ACC112 (cell line): ENCODE measurements at regions not wholly inside any gene's neighbourhood (a gene's known extent, or its start where the extent isn't known, plus 50 kb on each side); places are given as distances from the start of the nearest gene placed in this dataset.
A peak's percentile ranks its signal among the peaks of the same experiment; 100 is the strongest.

Experiments
- H2AFZ ChIP-seq: fragments of 200-600 bp; sonication (generic); one replicate; pipeline ENCODE4 v1.6.0; 2017; ENCODE audit warnings: antibody characterized with exemption, low read length; ENCODE audit not compliant: unreplicated experiment
- H3K27ac ChIP-seq: fragments of 200-600 bp; sonication (generic); 2 replicates; pipeline ENCODE4 v1.5.1; 2014; ENCODE audit warnings: low read depth, mild to moderate bottlenecking, antibody characterized with exemption, low read length, moderate library complexity
- H3K27me3 ChIP-seq: fragments of 200-600 bp; sonication (generic); 2 replicates; pipeline ENCODE4 v1.6.1; 2014; ENCODE audit warnings: mild to moderate bottlenecking, antibody characterized with exemption, low read length, moderate library complexity, mixed read lengths; ENCODE audit not compliant: insufficient read depth
- H3K36me3 ChIP-seq: fragments of 200-600 bp; sonication (generic); 2 replicates; pipeline ENCODE4 v1.6.1; 2016; ENCODE audit warnings: mild to moderate bottlenecking, antibody characterized with exemption, low read length, moderate library complexity, mixed read lengths; ENCODE audit not compliant: insufficient read depth
- H3K4me1 ChIP-seq: fragments of 200-600 bp; sonication (generic); one replicate; pipeline ENCODE4 v1.6.1; 2016; ENCODE audit warnings: low read length, mixed read lengths; ENCODE audit not compliant: insufficient read depth, unreplicated experiment, control insufficient read depth
- H3K4me3 ChIP-seq: fragments of 200-600 bp; sonication (generic); 2 replicates; pipeline ENCODE4 v1.5.1; 2014; ENCODE audit warnings: mild to moderate bottlenecking, low read depth, low read length
- H3K79me2 ChIP-seq: fragments of 200-600 bp; sonication (generic); one replicate; pipeline ENCODE4 v1.6.0; 2016; ENCODE audit warnings: low read length; ENCODE audit not compliant: control insufficient read depth, unreplicated experiment, insufficient read depth

GRCh38 chr14:21939836-21940235, 266.2 kb upstream of the OR4E1 start:
- no peaks in the 10 kb centered on the region for H3K36me3 ChIP-seq
- H3K4me3 ChIP-seq: no peak overlapping the region
- no peak overlapping the region for H2AFZ ChIP-seq
- no peaks in the 10 kb centered on the region for H3K4me1 ChIP-seq
- H3K79me2 ChIP-seq: no peaks in the 10 kb centered on the region
- H3K27me3 ChIP-seq: peaks cover 73% of the 10 kb centered on the region
- H3K27ac ChIP-seq: no peak overlapping the region

GRCh38 chr14:21937996-21938395, 264.4 kb upstream of the OR4E1 start:
- Histone ChIP-seq H3K4me3 (no peak overlapping the region), H3K36me3 (no peaks in the 10 kb centered on the region), H2AFZ (no peak overlapping the region), H3K4me1 (no peaks in the 10 kb centered on the region), H3K27ac (no peak overlapping the region), H3K79me2 (no peaks in the 10 kb centered on the region), H3K27me3 (peaks cover 70% of the 10 kb centered on the region)

GRCh38 chr14:21933681-21934080, 260.1 kb upstream of the OR4E1 start:
- no peaks in the 10 kb centered on the region for H3K79me2 ChIP-seq
- H3K27me3 ChIP-seq: peaks cover 66% of the 10 kb centered on the region
- no peak overlapping the region for H3K27ac ChIP-seq
- no peaks in the 10 kb centered on the region for H3K4me1 ChIP-seq
- no peaks in the 10 kb centered on the region for H3K36me3 ChIP-seq
- H3K4me3 ChIP-seq: no peak overlapping the region
- H2AFZ ChIP-seq: no peak overlapping the region

GRCh38 chr14:21924479-21924878, 250.9 kb upstream of the OR4E1 start:
- Histone ChIP-seq H3K4me3 (no peak overlapping the region), H3K27me3 (peaks cover 55% of the 10 kb centered on the region), H3K36me3 (no peaks in the 10 kb centered on the region), H3K27ac (no peak overlapping the region), H3K79me2 (no peaks in the 10 kb centered on the region), H2AFZ (no peak overlapping the region), H3K4me1 (no peaks in the 10 kb centered on the region)

- Histone ChIP-seq H3K79me2 (no peaks in the 10 kb centered on the region), H3K36me3 (no peaks in the 10 kb centered on the region), H2AFZ (no peak overlapping the region), H3K4me3 (no peak overlapping the region), H3K4me1 (no peaks in the 10 kb centered on the region), H3K27me3 (peaks cover 55% of the 10 kb centered on the region), H3K27ac (no peak overlapping the region)
Observed at GRCh38 chr14:21923820-21924219, 250.2 kb upstream of the OR4E1 start.

GRCh38 chr14:21921453-21921852, 247.8 kb upstream of the OR4E1 start:
- Histone ChIP-seq H3K36me3 (no peaks in the 10 kb centered on the region), H3K4me3 (no peak overlapping the region), H3K27me3 (peaks cover 50% of the 10 kb centered on the region), H3K4me1 (peaks cover 11% of the 10 kb centered on the region), H3K79me2 (no peaks in the 10 kb centered on the region), H3K27ac (no peak overlapping the region), H2AFZ (no peak overlapping the region)

GRCh38 chr14:21917699-21918436, 244.2 kb upstream of the OR4E1 start:
- H3K27me3 ChIP-seq: peaks cover 20% of the 10 kb centered on the region
- H3K4me1 ChIP-seq: peaks cover 22% of the 10 kb centered on the region
- no peaks in the 10 kb centered on the region for H3K36me3 ChIP-seq
- no peaks in the 10 kb centered on the region for H3K79me2 ChIP-seq
- H2AFZ ChIP-seq: peak overlapping the region; percentile 56
- H3K27ac ChIP-seq: no peak overlapping the region
- H3K4me3 ChIP-seq: peak overlapping the region; percentile 61

GRCh38 chr14:21915826-21916225, 242.2 kb upstream of the OR4E1 start:
- H3K27me3 ChIP-seq: peaks cover 18% of the 10 kb centered on the region
- no peaks in the 10 kb centered on the region for H3K79me2 ChIP-seq
- no peak overlapping the region for H2AFZ ChIP-seq
- no peak overlapping the region for H3K4me3 ChIP-seq
- H3K4me1 ChIP-seq: peaks cover 22% of the 10 kb centered on the region
- H3K27ac ChIP-seq: no peak overlapping the region
- H3K36me3 ChIP-seq: no peaks in the 10 kb centered on the region

- H2AFZ ChIP-seq: no peak overlapping the region
- H3K4me1 ChIP-seq: peaks cover 22% of the 10 kb centered on the region
- no peak overlapping the region for H3K4me3 ChIP-seq
- H3K79me2 ChIP-seq: no peaks in the 10 kb centered on the region
- no peak overlapping the region for H3K27ac ChIP-seq
- H3K27me3 ChIP-seq: peaks cover 35% of the 10 kb centered on the region
- H3K36me3 ChIP-seq: no peaks in the 10 kb centered on the region
Observed at GRCh38 chr14:21913759-21914158, 240.1 kb upstream of the OR4E1 start.

- no peak overlapping the region for H2AFZ ChIP-seq
- no peak overlapping the region for H3K4me3 ChIP-seq
- no peak overlapping the region for H3K27ac ChIP-seq
- peaks cover 11% of the 10 kb centered on the region for H3K4me1 ChIP-seq
- no peaks in the 10 kb centered on the region for H3K36me3 ChIP-seq
- H3K27me3 ChIP-seq: peaks cover 48% of the 10 kb centered on the region
- no peaks in the 10 kb centered on the region for H3K79me2 ChIP-seq
Observed at GRCh38 chr14:21912367-21912766, 238.7 kb upstream of the OR4E1 start.

- peaks cover 50% of the 10 kb centered on the region for H3K27me3 ChIP-seq
- H3K27ac ChIP-seq: no peak overlapping the region
- H3K79me2 ChIP-seq: no peaks in the 10 kb centered on the region
- peaks cover 11% of the 10 kb centered on the region for H3K4me1 ChIP-seq
- no peak overlapping the region for H3K4me3 ChIP-seq
- no peak overlapping the region for H2AFZ ChIP-seq
- H3K36me3 ChIP-seq: no peaks in the 10 kb centered on the region
Observed at GRCh38 chr14:21911877-21912276, 238.3 kb upstream of the OR4E1 start.
